ENCODE measurements at regions not wholly inside any gene's neighbourhood (a gene's known extent, or its start where the extent isn't known, plus 50 kb on each side); places are given as distances from the start of the nearest gene placed in this dataset. TPM values are rescaled to one million over a fixed set of nuclear protein-coding genes. Genes with fewer than 3 reads are reported as not detected.

- no peaks in the 10 kb centered on the region for H3K4me1 ChIP-seq (ENCODE audit: control insufficient read depth in 5 of 5, insufficient read depth in 5 of 5, low read length in 5 of 5)
- TF ChIP-seq, protein P1, sequence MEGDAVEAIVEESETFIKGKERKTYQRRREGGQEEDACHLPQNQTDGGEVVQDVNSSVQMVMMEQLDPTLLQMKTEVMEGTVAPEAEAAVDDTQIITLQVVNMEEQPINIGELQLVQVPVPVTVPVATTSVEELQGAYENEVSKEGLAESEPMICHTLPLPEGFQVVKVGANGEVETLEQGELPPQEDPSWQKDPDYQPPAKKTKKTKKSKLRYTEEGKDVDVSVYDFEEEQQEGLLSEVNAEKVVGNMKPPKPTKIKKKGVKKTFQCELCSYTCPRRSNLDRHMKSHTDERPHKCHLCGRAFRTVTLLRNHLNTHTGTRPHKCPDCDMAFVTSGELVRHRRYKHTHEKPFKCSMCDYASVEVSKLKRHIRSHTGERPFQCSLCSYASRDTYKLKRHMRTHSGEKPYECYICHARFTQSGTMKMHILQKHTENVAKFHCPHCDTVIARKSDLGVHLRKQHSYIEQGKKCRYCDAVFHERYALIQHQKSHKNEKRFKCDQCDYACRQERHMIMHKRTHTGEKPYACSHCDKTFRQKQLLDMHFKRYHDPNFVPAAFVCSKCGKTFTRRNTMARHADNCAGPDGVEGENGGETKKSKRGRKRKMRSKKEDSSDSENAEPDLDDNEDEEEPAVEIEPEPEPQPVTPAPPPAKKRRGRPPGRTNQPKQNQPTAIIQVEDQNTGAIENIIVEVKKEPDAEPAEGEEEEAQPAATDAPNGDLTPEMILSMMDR (IDR thresholded peaks at IDR 0.05; ENCODE audit: control extremely low read depth, extremely low read depth): no peak
- no peaks in the 10 kb centered on the region for H3K36me3 ChIP-seq (ENCODE audit: control insufficient read depth in 4 of 4, insufficient read depth in 4 of 4, low read length in 4 of 4)
- no peak overlapping the region for H3K9ac ChIP-seq (ENCODE audit: insufficient read depth in 1 of 2, low read length in 2 of 2)
- ATAC-seq (ENCODE audit: insufficient read depth, low FRiP score) (no peak), DNase-seq (no peak)
- H3K4me3 ChIP-seq: no peak overlapping the region
- no peaks in the 10 kb centered on the region for H3K27me3 ChIP-seq (ENCODE audit: control insufficient read depth in 3 of 3, insufficient read depth in 3 of 3, low read length in 2 of 3)
- no peak overlapping the region for H3K27ac ChIP-seq (ENCODE audit: low read depth in 1 of 2, low read length in 1 of 2)
- no peaks in the 10 kb centered on the region for H3K9me3 ChIP-seq (ENCODE audit: control insufficient read depth in 4 of 4, insufficient read depth in 3 of 4, low read length in 3 of 4)
These were observed 53.3 kb upstream of the ZBED3 start for GRCh38 chr5:77140350-77140749.

- no peaks in the 10 kb centered on the region for H3K9me3 ChIP-seq (ENCODE audit: control insufficient read depth in 4 of 4, insufficient read depth in 3 of 4, low read length in 3 of 4)
- ATAC-seq (ENCODE audit: insufficient read depth, low FRiP score) (peak; percentile 19), DNase-seq (peak; percentile 46 to 53 (median 48))
- no peak overlapping the region for H3K9ac ChIP-seq (ENCODE audit: insufficient read depth in 1 of 2, low read length in 2 of 2)
- no peaks in the 10 kb centered on the region for H3K27me3 ChIP-seq (ENCODE audit: control insufficient read depth in 3 of 3, insufficient read depth in 3 of 3, low read length in 2 of 3)
- no peaks in the 10 kb centered on the region for H3K4me1 ChIP-seq (ENCODE audit: control insufficient read depth in 5 of 5, insufficient read depth in 5 of 5, low read length in 5 of 5)
- H3K4me3 ChIP-seq: no peak overlapping the region
- H3K27ac ChIP-seq (ENCODE audit: low read depth in 1 of 2, low read length in 1 of 2): no peak overlapping the region
- H3K36me3 ChIP-seq (ENCODE audit: control insufficient read depth in 4 of 4, insufficient read depth in 4 of 4, low read length in 4 of 4): no peaks in the 10 kb centered on the region
- TF ChIP-seq, protein P1 (IDR thresholded peaks at IDR 0.05; ENCODE audit: control extremely low read depth, extremely low read depth): no peak
- WGBS, 2 donors: 80 to 89% methylated on average over 5 of the region's 5 CpGs
These were observed 51.9 kb upstream of the ZBED3 start for GRCh38 chr5:77139001-77139400.

Small RNA genes lying in the stretch of these regions (small RNA-seq; reads per million reads assigned to genes)
- not detected for gene HMGB1P35 (ENCODE audit: low replicate concordance)
